OCI-LY3 (cell line): ENCODE measurements at regions not wholly inside any gene's neighbourhood (a gene's known extent, or its start where the extent isn't known, plus 50 kb on each side); places are given as distances from the start of the nearest gene placed in this dataset.

ENCODE experiments used
- EZH2phosphoT487 ChIP-seq: fragments of 200-600 bp; shearing (Covaris generic); IDR thresholded peaks from 2 replicates; pipeline ENCODE4 v1.6.1; 2018; ENCODE audit warnings: antibody characterized with exemption, mixed run types, low read depth
- TF ChIP-seq, protein P1 (sequence below): fragments of 200-600, 300-600 bp; sonication (generic); IDR thresholded peaks from 2 replicates; pipeline ENCODE4 v1.5.1; 2014; ENCODE audit warnings: antibody characterized with exemption, low read length, low read depth

DNA sequence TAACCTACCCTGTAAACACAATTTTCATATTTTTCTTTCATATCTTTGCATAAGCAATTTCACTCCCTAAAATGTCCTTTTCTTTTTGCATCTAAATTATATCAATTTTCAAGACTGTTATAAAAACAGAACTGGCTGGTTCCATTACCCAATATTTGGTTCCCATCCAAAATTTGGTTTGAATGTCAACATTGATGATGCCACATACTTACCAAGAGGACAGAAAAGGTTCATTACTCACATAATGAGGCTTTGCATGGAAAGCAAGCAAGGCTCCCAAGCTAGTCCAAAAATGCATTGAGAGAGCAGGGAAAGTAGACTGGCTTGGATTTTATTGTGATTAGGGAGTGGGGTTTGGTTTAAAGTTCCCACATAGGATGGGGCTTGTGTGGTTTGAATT lies 144.4 kb upstream of the AKIRIN2 start:
- TF ChIP-seq, protein P1, sequence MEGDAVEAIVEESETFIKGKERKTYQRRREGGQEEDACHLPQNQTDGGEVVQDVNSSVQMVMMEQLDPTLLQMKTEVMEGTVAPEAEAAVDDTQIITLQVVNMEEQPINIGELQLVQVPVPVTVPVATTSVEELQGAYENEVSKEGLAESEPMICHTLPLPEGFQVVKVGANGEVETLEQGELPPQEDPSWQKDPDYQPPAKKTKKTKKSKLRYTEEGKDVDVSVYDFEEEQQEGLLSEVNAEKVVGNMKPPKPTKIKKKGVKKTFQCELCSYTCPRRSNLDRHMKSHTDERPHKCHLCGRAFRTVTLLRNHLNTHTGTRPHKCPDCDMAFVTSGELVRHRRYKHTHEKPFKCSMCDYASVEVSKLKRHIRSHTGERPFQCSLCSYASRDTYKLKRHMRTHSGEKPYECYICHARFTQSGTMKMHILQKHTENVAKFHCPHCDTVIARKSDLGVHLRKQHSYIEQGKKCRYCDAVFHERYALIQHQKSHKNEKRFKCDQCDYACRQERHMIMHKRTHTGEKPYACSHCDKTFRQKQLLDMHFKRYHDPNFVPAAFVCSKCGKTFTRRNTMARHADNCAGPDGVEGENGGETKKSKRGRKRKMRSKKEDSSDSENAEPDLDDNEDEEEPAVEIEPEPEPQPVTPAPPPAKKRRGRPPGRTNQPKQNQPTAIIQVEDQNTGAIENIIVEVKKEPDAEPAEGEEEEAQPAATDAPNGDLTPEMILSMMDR: no peak
- no peak for TF ChIP-seq EZH2phosphoT487
